ENCODE measurements at regions not wholly inside any gene's neighbourhood (a gene's known extent, or its start where the extent isn't known, plus 50 kb on each side); places are given as distances from the start of the nearest gene placed in this dataset.

GRCh38 chr14:71384007-71384845 is 477.0 kb downstream of the PCNX1 start:
- no peak for DNase-seq (ENCODE audit: low read depth)
- TF ChIP-seq CTCF (IDR thresholded peaks at IDR 0.05; ENCODE audit: control insufficient read depth, insufficient read depth, low read depth, low read length, missing control alignments) = no peak
- H3K4me3 ChIP-seq (ENCODE audit: control insufficient read depth, low read depth, low read length) = no peak overlapping the region

- no peak for DNase-seq (ENCODE audit: low read depth)
- H3K4me3 ChIP-seq (ENCODE audit: control insufficient read depth, low read depth, low read length) = no peak overlapping the region
- no peak for TF ChIP-seq CTCF (IDR thresholded peaks at IDR 0.05; ENCODE audit: control insufficient read depth, insufficient read depth, low read depth, low read length, missing control alignments)
Observed at GRCh38 chr14:71387753-71388152, 480.5 kb downstream of the PCNX1 start.

GRCh38 chr14:71388336-71388735 is 481.1 kb downstream of the PCNX1 start:
- H3K4me3 ChIP-seq (ENCODE audit: control insufficient read depth, low read depth, low read length) = no peak overlapping the region
- no peak for TF ChIP-seq CTCF (IDR thresholded peaks at IDR 0.05; ENCODE audit: control insufficient read depth, insufficient read depth, low read depth, low read length, missing control alignments)
- no peak for DNase-seq (ENCODE audit: low read depth)

GRCh38 chr14:71388862-71389261 is 481.6 kb downstream of the PCNX1 start:
- no peak for DNase-seq (ENCODE audit: low read depth)
- no peak for TF ChIP-seq CTCF (IDR thresholded peaks at IDR 0.05; ENCODE audit: control insufficient read depth, insufficient read depth, low read depth, low read length, missing control alignments)
- no peak overlapping the region for H3K4me3 ChIP-seq (ENCODE audit: control insufficient read depth, low read depth, low read length)

GRCh38 chr14:71394386-71394785 is 487.1 kb downstream of the PCNX1 start:
- H3K4me3 ChIP-seq (ENCODE audit: control insufficient read depth, low read depth, low read length) = no peak overlapping the region
- TF ChIP-seq CTCF (IDR thresholded peaks at IDR 0.05; ENCODE audit: control insufficient read depth, insufficient read depth, low read depth, low read length, missing control alignments) = no peak
- no peak for DNase-seq (ENCODE audit: low read depth)

GRCh38 chr14:71395151-71395604 is 487.9 kb downstream of the PCNX1 start:
- TF ChIP-seq CTCF (IDR thresholded peaks at IDR 0.05; ENCODE audit: control insufficient read depth, insufficient read depth, low read depth, low read length, missing control alignments) = no peak
- H3K4me3 ChIP-seq (ENCODE audit: control insufficient read depth, low read depth, low read length) = no peak overlapping the region
- no peak for DNase-seq (ENCODE audit: low read depth)

Data from AG09309 (cell line).